ENCODE measurements at regions not wholly inside any gene's neighbourhood (a gene's known extent, or its start where the extent isn't known, plus 50 kb on each side); places are given as distances from the start of the nearest gene placed in this dataset.

DNA sequence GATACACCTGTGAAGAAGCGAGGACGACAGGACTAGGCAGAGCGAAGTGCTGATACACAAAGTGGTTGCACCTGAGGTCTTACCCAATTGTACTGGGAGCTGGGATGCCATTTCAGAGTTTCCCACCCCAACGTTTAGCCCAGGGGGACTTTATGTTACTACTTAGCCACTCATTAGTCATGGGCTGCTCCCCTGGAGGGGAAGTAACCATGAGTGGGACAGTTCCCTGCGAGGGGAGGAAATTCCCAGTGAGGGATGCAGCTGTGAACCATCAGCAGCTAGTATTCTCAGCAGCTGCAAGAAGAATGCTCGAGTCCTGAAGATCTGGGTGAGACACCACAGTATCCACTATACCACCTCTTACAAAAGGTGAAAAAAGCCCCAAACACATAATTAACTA lies 93.7 kb upstream of the ACTBL2 start:
- no peak for DNase-seq (ENCODE audit: low spot score)
- H2BK15ac ChIP-seq (ENCODE audit: low read length) = no peak overlapping the region
- WGBS, 2 donors (ENCODE audit: extremely low coverage in 2 of 2, insufficient read length in 2 of 2, insufficient replicate concordance in 1 of 2) = no CpG with 5 or more reads among the region's 6 CpGs

GRCh38 chr5:57575839-57576238 lies 93.2 kb upstream of the ACTBL2 start:
- Histone ChIP-seq H3K14ac (ENCODE audit: low read length) (no peak overlapping the region), H3K4me3 (ENCODE audit: low read length in 2 of 2) (no peak overlapping the region), H3K36me3 (replicated peaks in 1 of 2; ENCODE audit: control insufficient read depth in 2 of 2, insufficient read depth in 2 of 2, low read length in 2 of 2) (no peaks in the 10 kb centered on the region), H3K4ac (ENCODE audit: low read length) (no peak overlapping the region), H3K9ac (ENCODE audit: low read depth, low read length, poor library complexity) (no peak overlapping the region), H3K4me2 (ENCODE audit: insufficient read depth, low read length, poor library complexity, severe bottlenecking) (no peak overlapping the region), H3K27ac (replicated peaks; ENCODE audit: low read length) (no peak overlapping the region), H3K27me3 (ENCODE audit: control insufficient read depth in 3 of 3, insufficient read depth in 3 of 3, low read depth in 1 of 3, low read length in 3 of 3) (no peaks in the 10 kb centered on the region), H4K91ac (ENCODE audit: low read depth, low read length, poor library complexity) (no peak overlapping the region), H3K23ac (ENCODE audit: low read depth, low read length, poor library complexity) (no peak overlapping the region), H3K4me1 (ENCODE audit: control insufficient read depth in 2 of 2, insufficient read depth in 1 of 2, low read depth in 1 of 2, low read length in 2 of 2) (peaks cover 0 to 6% of the 10 kb centered on the region in 2 donors), H2BK12ac (ENCODE audit: low read length) (no peak overlapping the region), H2BK120ac (ENCODE audit: low read depth, low read length) (no peak overlapping the region), H2AFZ (ENCODE audit: low read length) (no peak overlapping the region), H3K9me3 (replicated peaks in 1 of 2; ENCODE audit: control insufficient read depth in 2 of 2, insufficient read depth in 1 of 2, low read depth in 1 of 2, low read length in 2 of 2) (no peaks in the 10 kb centered on the region), H4K8ac (ENCODE audit: low read depth, low read length) (no peak overlapping the region), H2BK5ac (ENCODE audit: low read length) (no peak overlapping the region), H2AK5ac (ENCODE audit: low read depth, low read length) (no peak overlapping the region), H2BK15ac (ENCODE audit: low read length) (no peak overlapping the region), H3K79me1 (ENCODE audit: low read depth, low read length) (no peaks in the 10 kb centered on the region), H3K18ac (ENCODE audit: low read length) (no peak overlapping the region)
- DNase-seq (ENCODE audit: low spot score) = no peak
- no CpG with 5 or more reads among the region's 9 CpGs for WGBS, 2 donors (ENCODE audit: extremely low coverage in 2 of 2, insufficient read length in 2 of 2, insufficient replicate concordance in 1 of 2)

More for the DNA sequence above, 93.7 kb upstream of the ACTBL2 start:
- H3K27ac ChIP-seq (replicated peaks; ENCODE audit: low read length) = no peak overlapping the region
- H2BK12ac ChIP-seq (ENCODE audit: low read length) = no peak overlapping the region
- no peak overlapping the region for H3K23ac ChIP-seq (ENCODE audit: low read depth, low read length, poor library complexity)
- no peak overlapping the region for H3K4ac ChIP-seq (ENCODE audit: low read length)
- no peaks in the 10 kb centered on the region for H3K36me3 ChIP-seq (replicated peaks in 1 of 2; ENCODE audit: control insufficient read depth in 2 of 2, insufficient read depth in 2 of 2, low read length in 2 of 2)
- H2BK5ac ChIP-seq (ENCODE audit: low read length) = no peak overlapping the region
- H4K91ac ChIP-seq (ENCODE audit: low read depth, low read length, poor library complexity) = no peak overlapping the region
- H3K18ac ChIP-seq (ENCODE audit: low read length) = no peak overlapping the region
- no peak overlapping the region for H3K4me3 ChIP-seq (ENCODE audit: low read length in 2 of 2)
- no peak overlapping the region for H2AK5ac ChIP-seq (ENCODE audit: low read depth, low read length)
- H2BK120ac ChIP-seq (ENCODE audit: low read depth, low read length) = no peak overlapping the region
- peaks cover 0 to 6% of the 10 kb centered on the region in 2 donors for H3K4me1 ChIP-seq (ENCODE audit: control insufficient read depth in 2 of 2, insufficient read depth in 1 of 2, low read depth in 1 of 2, low read length in 2 of 2)
- H3K27me3 ChIP-seq (ENCODE audit: control insufficient read depth in 3 of 3, insufficient read depth in 3 of 3, low read depth in 1 of 3, low read length in 3 of 3) = no peaks in the 10 kb centered on the region
- H3K9me3 ChIP-seq (replicated peaks in 1 of 2; ENCODE audit: control insufficient read depth in 2 of 2, insufficient read depth in 1 of 2, low read depth in 1 of 2, low read length in 2 of 2) = no peaks in the 10 kb centered on the region
- H3K14ac ChIP-seq (ENCODE audit: low read length) = no peak overlapping the region
- H3K9ac ChIP-seq (ENCODE audit: low read depth, low read length, poor library complexity) = no peak overlapping the region
- H2AFZ ChIP-seq (ENCODE audit: low read length) = no peak overlapping the region
- no peak overlapping the region for H3K4me2 ChIP-seq (ENCODE audit: insufficient read depth, low read length, poor library complexity, severe bottlenecking)
- H4K8ac ChIP-seq (ENCODE audit: low read depth, low read length) = no peak overlapping the region
- no peaks in the 10 kb centered on the region for H3K79me1 ChIP-seq (ENCODE audit: low read depth, low read length)

DNA sequence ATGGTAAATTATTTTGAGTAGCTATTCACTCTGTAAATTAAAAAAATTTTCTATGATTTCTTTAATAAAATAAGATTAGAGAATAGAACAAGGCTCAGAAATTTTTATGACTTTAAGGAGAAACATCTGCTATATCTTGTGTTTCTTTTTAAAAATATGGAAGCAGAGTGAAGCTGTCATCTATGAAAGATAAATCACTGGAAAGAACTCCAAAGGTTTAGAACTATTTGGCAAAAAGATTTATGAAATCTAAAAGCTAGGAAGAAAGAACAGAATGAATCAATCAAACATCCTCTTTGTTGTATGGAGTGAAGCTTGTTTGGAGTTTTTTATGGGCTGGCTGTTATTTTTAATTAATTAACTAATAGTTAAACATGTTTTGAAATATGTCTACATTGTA lies 89.8 kb upstream of the ACTBL2 start:
- no peak overlapping the region for H2BK120ac ChIP-seq (ENCODE audit: low read depth, low read length)
- H4K91ac ChIP-seq (ENCODE audit: low read depth, low read length, poor library complexity) = no peak overlapping the region
- no peak overlapping the region for H2BK12ac ChIP-seq (ENCODE audit: low read length)
- no peak overlapping the region for H3K4ac ChIP-seq (ENCODE audit: low read length)
- no peak overlapping the region for H3K23ac ChIP-seq (ENCODE audit: low read depth, low read length, poor library complexity)
- no peak overlapping the region for H3K4me2 ChIP-seq (ENCODE audit: insufficient read depth, low read length, poor library complexity, severe bottlenecking)
- H3K79me1 ChIP-seq (ENCODE audit: low read depth, low read length) = no peaks in the 10 kb centered on the region
- H2AK5ac ChIP-seq (ENCODE audit: low read depth, low read length) = no peak overlapping the region
- peaks cover 0 to 4% of the 10 kb centered on the region in 2 donors for H3K4me1 ChIP-seq (ENCODE audit: control insufficient read depth in 2 of 2, insufficient read depth in 1 of 2, low read depth in 1 of 2, low read length in 2 of 2)
- H2AFZ ChIP-seq (ENCODE audit: low read length) = no peak overlapping the region
- H3K18ac ChIP-seq (ENCODE audit: low read length) = no peak overlapping the region
- H3K4me3 ChIP-seq (ENCODE audit: low read length in 2 of 2) = no peak overlapping the region
- no peaks in the 10 kb centered on the region for H3K36me3 ChIP-seq (replicated peaks in 1 of 2; ENCODE audit: control insufficient read depth in 2 of 2, insufficient read depth in 2 of 2, low read length in 2 of 2)
- H2BK5ac ChIP-seq (ENCODE audit: low read length) = no peak overlapping the region
- no peak overlapping the region for H4K8ac ChIP-seq (ENCODE audit: low read depth, low read length)
- H3K27me3 ChIP-seq (ENCODE audit: control insufficient read depth in 3 of 3, insufficient read depth in 3 of 3, low read depth in 1 of 3, low read length in 3 of 3) = no peaks in the 10 kb centered on the region
- no peak overlapping the region for H3K14ac ChIP-seq (ENCODE audit: low read length)
- no peak for DNase-seq (ENCODE audit: low spot score)
- no peak overlapping the region for H2BK15ac ChIP-seq (ENCODE audit: low read length)
- no peaks in the 10 kb centered on the region for H3K9me3 ChIP-seq (replicated peaks in 1 of 2; ENCODE audit: control insufficient read depth in 2 of 2, insufficient read depth in 1 of 2, low read depth in 1 of 2, low read length in 2 of 2)
- no peak overlapping the region for H3K27ac ChIP-seq (replicated peaks; ENCODE audit: low read length)
- no peak overlapping the region for H3K9ac ChIP-seq (ENCODE audit: low read depth, low read length, poor library complexity)

DNA sequence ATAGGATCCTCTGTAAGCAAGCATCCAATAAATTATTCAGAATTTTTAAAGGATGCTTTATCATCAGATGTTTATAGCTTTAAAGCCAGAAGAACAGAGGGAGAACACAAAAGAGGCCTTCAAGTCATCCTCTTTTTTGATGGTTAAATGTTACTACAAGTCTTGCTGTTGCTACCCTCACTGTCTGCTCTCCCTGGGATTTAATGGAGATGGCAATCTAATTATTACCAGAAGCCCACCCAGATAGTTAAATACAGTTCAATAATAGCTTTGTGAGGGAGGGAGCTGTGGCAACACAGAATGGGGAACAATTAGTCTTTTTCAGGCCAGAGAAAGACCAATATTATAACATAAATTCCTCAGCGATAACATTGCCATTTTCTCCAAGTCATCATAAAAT lies 87.0 kb upstream of the ACTBL2 start:
- H2AFZ ChIP-seq (ENCODE audit: low read length) = no peak overlapping the region
- H3K4me3 ChIP-seq (ENCODE audit: low read length in 2 of 2) = no peak overlapping the region
- no peak overlapping the region for H3K14ac ChIP-seq (ENCODE audit: low read length)
- no peak overlapping the region for H3K9ac ChIP-seq (ENCODE audit: low read depth, low read length, poor library complexity)
- H4K8ac ChIP-seq (ENCODE audit: low read depth, low read length) = no peak overlapping the region
- no peak overlapping the region for H3K4ac ChIP-seq (ENCODE audit: low read length)
- H3K9me3 ChIP-seq (replicated peaks in 1 of 2; ENCODE audit: control insufficient read depth in 2 of 2, insufficient read depth in 1 of 2, low read depth in 1 of 2, low read length in 2 of 2) = no peaks in the 10 kb centered on the region
- no peaks in the 10 kb centered on the region for H3K27me3 ChIP-seq (ENCODE audit: control insufficient read depth in 3 of 3, insufficient read depth in 3 of 3, low read depth in 1 of 3, low read length in 3 of 3)
- no peak overlapping the region for H2BK5ac ChIP-seq (ENCODE audit: low read length)
- H2BK15ac ChIP-seq (ENCODE audit: low read length) = no peak overlapping the region
- WGBS, 2 donors (ENCODE audit: extremely low coverage in 2 of 2, insufficient read length in 2 of 2, insufficient replicate concordance in 1 of 2) = no CpG with 5 or more reads among the region's 1 CpG
- peaks cover 0 to 4% of the 10 kb centered on the region in 2 donors for H3K4me1 ChIP-seq (ENCODE audit: control insufficient read depth in 2 of 2, insufficient read depth in 1 of 2, low read depth in 1 of 2, low read length in 2 of 2)
- H3K18ac ChIP-seq (ENCODE audit: low read length) = no peak overlapping the region
- no peaks in the 10 kb centered on the region for H3K79me1 ChIP-seq (ENCODE audit: low read depth, low read length)
- H2BK120ac ChIP-seq (ENCODE audit: low read depth, low read length) = no peak overlapping the region
- H3K4me2 ChIP-seq (ENCODE audit: insufficient read depth, low read length, poor library complexity, severe bottlenecking) = no peak overlapping the region
- H3K36me3 ChIP-seq (replicated peaks in 1 of 2; ENCODE audit: control insufficient read depth in 2 of 2, insufficient read depth in 2 of 2, low read length in 2 of 2) = no peaks in the 10 kb centered on the region
- no peak for DNase-seq (ENCODE audit: low spot score)
- no peak overlapping the region for H2AK5ac ChIP-seq (ENCODE audit: low read depth, low read length)
- H4K91ac ChIP-seq (ENCODE audit: low read depth, low read length, poor library complexity) = no peak overlapping the region
- H3K23ac ChIP-seq (ENCODE audit: low read depth, low read length, poor library complexity) = no peak overlapping the region
- no peak overlapping the region for H3K27ac ChIP-seq (replicated peaks; ENCODE audit: low read length)
- no peak overlapping the region for H2BK12ac ChIP-seq (ENCODE audit: low read length)

Data from neuronal stem cell (in vitro differentiated cells).